Mesothelial cell of epicardium (in vitro differentiated cells): ENCODE measurements at regions not wholly inside any gene's neighbourhood (a gene's known extent, or its start where the extent isn't known, plus 50 kb on each side); places are given as distances from the start of the nearest gene placed in this dataset.

ENCODE experiments used
- DNase-seq, 2 experiments: peaks; one replicate each; pipeline ENCODE4 v3.0.0; 2021; ENCODE audit warnings: low spot score in 2 of 2; ENCODE audit not compliant: unreplicated experiment in 2 of 2
- H3K27ac Mint-ChIP-seq: 2 replicates; pipeline ENCODE4 v1.8.0; 2021; ENCODE audit warnings: mixed read lengths
- H3K27me3 Mint-ChIP-seq: 2 replicates; pipeline ENCODE4 v1.8.0; 2021; ENCODE audit warnings: low read depth, mixed read lengths
- H3K36me3 Mint-ChIP-seq: 2 replicates; pipeline ENCODE4 v1.8.0; 2021; ENCODE audit warnings: mixed read lengths
- H3K4me1 Mint-ChIP-seq: 2 replicates; pipeline ENCODE4 v1.8.0; 2021; ENCODE audit warnings: mixed read lengths
- H3K4me3 Mint-ChIP-seq: 2 replicates; pipeline ENCODE4 v1.8.0; 2021; ENCODE audit warnings: mild to moderate bottlenecking, moderate library complexity, mixed read lengths
- H3K9me3 Mint-ChIP-seq: 2 replicates; pipeline ENCODE4 v1.8.0; 2021; ENCODE audit warnings: mixed read lengths
- TF ChIP-seq, protein P1 (sequence below): fragments of 200-600 bp; sonication (generic); IDR thresholded peaks from one replicate; pipeline ENCODE4 v1.5.0; 2021; ENCODE audit warnings: antibody characterized with exemption; ENCODE audit not compliant: unreplicated experiment

DNA sequence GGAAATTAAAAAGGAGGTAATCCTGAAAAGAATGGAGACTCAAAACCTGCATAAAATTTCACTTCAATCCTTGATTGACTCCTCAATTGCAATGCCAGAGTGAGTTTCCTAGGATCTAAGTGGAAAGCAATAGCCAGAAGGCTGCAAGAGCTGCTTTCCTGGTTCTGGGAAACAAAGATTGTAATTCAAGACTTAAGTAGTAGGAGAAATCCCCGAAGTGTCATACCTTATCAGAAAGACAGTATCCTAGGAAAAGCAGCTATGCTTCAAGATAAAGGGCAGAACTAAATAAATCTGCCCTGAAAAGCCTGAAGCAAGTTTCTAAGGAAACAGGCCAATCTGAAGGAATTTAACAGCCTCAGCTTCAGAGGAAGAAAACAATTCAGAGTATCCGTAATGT, 390.2 kb downstream of the DSC3 start:
- Mint-ChIP-seq H3K4me1 (peaks cover 13% of the 10 kb centered on the region), H3K27me3 (no peaks in the 10 kb centered on the region), H3K36me3 (no peaks in the 10 kb centered on the region), H3K9me3 (peaks cover 6% of the 10 kb centered on the region), H3K27ac (peak overlapping the region; percentile 28), H3K4me3 (no peak overlapping the region)
- TF ChIP-seq, protein P1, sequence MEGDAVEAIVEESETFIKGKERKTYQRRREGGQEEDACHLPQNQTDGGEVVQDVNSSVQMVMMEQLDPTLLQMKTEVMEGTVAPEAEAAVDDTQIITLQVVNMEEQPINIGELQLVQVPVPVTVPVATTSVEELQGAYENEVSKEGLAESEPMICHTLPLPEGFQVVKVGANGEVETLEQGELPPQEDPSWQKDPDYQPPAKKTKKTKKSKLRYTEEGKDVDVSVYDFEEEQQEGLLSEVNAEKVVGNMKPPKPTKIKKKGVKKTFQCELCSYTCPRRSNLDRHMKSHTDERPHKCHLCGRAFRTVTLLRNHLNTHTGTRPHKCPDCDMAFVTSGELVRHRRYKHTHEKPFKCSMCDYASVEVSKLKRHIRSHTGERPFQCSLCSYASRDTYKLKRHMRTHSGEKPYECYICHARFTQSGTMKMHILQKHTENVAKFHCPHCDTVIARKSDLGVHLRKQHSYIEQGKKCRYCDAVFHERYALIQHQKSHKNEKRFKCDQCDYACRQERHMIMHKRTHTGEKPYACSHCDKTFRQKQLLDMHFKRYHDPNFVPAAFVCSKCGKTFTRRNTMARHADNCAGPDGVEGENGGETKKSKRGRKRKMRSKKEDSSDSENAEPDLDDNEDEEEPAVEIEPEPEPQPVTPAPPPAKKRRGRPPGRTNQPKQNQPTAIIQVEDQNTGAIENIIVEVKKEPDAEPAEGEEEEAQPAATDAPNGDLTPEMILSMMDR: no peak
- no peak for DNase-seq

GRCh38 chr18:30650499-30650898, 392.0 kb downstream of the DSC3 start:
- Mint-ChIP-seq H3K9me3 (no peaks in the 10 kb centered on the region), H3K4me3 (no peak overlapping the region), H3K36me3 (no peaks in the 10 kb centered on the region), H3K27me3 (no peaks in the 10 kb centered on the region), H3K27ac (no peak overlapping the region), H3K4me1 (peaks cover 13% of the 10 kb centered on the region)
- no peak for DNase-seq
- TF ChIP-seq, protein P1: no peak

DNA sequence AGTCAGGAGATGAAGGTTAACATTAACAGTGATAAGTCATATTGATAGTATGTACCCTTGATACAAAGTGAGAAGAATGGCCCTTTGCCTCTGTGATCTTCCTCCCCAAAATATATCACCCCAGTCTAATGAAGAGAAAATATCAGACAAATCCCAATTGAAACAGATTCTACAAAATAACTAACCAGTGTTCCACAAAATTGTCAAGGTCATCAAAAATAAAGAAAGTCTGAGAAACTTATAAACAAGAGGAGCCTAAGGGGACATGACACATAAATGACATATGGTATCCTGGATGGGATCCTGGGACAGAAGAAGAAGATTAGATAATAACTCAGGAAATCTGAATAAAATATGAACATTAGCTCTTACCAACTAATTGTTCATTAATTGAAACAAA, 398.4 kb downstream of the DSC3 start:
- H3K36me3 Mint-ChIP-seq: no peaks in the 10 kb centered on the region
- H3K4me1 Mint-ChIP-seq: no peaks in the 10 kb centered on the region
- H3K4me3 Mint-ChIP-seq: no peak overlapping the region
- H3K27me3 Mint-ChIP-seq: no peaks in the 10 kb centered on the region
- DNase-seq: no peak
- H3K9me3 Mint-ChIP-seq: peaks cover 6% of the 10 kb centered on the region
- TF ChIP-seq, protein P1: no peak
- no peak overlapping the region for H3K27ac Mint-ChIP-seq

DNA sequence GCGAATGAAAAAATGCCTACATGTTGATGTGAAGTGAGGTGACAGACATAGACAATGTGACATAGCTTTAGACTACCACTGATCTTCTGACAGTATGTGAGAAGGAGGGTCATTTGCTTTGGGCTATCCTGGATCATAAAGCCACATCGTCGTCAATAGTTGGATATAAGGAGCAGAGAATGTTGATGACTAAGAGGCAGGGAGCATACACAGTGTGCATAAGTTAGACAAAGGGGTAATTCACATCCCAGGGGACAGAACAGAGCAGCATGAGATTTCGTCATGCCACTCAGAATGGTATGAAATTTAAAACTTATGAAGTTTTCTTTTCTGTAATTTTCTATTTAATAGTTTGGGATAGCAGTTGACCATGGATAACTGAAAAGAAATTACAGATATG, 403.2 kb downstream of the DSC3 start:
- no peak for DNase-seq
- Mint-ChIP-seq H3K27ac (no peak overlapping the region), H3K9me3 (peaks cover 15% of the 10 kb centered on the region), H3K36me3 (no peaks in the 10 kb centered on the region), H3K27me3 (no peaks in the 10 kb centered on the region), H3K4me3 (no peak overlapping the region), H3K4me1 (no peaks in the 10 kb centered on the region)
- TF ChIP-seq, protein P1: no peak

DNA sequence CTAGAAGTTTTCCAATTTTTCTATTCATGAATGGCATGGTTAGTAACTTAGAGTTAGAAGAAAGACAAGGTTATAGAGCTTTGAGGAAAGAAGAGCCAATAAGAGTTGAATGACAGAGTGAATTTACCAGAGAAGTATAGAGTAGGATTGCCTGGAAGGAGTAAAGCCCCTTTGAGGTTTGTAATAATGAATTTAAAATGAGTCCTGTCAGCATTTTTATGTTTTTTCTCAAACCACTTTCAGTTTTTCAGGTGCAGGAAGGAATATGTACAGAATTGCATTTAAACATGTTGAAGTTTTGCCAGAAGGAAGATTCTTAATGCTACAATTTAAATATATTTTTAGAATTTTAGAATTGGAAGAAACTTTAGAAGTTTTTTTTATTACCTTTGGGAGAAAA, 408.3 kb downstream of the DSC3 start:
- no peaks in the 10 kb centered on the region for H3K27me3 Mint-ChIP-seq
- TF ChIP-seq, protein P1: no peak
- H3K4me3 Mint-ChIP-seq: no peak overlapping the region

DNA sequence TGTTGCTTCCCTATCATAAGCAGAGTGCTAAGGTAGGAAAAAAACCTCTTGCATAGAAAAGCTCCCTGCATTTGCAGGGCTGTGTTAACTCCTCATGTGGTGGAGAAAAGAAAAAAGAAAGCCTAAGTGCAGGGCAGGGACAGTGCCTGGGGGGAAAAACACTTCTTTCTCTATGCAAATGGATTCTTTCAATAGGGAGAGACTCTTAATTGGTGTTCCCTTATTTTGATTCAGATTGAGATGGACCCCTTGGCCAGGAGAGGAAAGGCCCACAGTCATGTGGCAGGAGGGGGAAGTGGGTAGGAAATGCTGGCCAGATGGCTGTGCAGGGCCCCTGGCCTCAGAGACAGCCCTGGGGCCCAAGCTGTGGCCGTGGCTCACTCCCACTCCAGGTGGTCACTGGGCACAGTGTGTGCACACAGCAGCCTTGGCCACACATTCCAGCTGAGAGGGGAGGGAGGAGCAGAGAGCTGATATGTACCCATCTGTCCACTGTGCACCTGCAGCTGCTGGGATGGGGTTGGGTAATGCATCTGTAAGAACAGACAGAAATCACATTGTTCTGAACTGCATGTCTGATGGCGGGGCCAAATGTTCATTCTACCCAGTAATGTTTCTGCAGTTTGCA, 410.4 kb downstream of the DSC3 start:
- no peaks in the 10 kb centered on the region for H3K27me3 Mint-ChIP-seq
- H3K27ac Mint-ChIP-seq: no peak overlapping the region
- H3K4me1 Mint-ChIP-seq: no peaks in the 10 kb centered on the region
- H3K4me3 Mint-ChIP-seq: no peak overlapping the region
- no peaks in the 10 kb centered on the region for H3K36me3 Mint-ChIP-seq
- peaks cover 19% of the 10 kb centered on the region for H3K9me3 Mint-ChIP-seq
- TF ChIP-seq, protein P1: no peak
- DNase-seq: no peak

More for the DNA sequence above, 408.3 kb downstream of the DSC3 start:
- Mint-ChIP-seq H3K4me1 (no peaks in the 10 kb centered on the region), H3K27ac (no peak overlapping the region), H3K9me3 (peaks cover 19% of the 10 kb centered on the region), H3K36me3 (no peaks in the 10 kb centered on the region)
- DNase-seq: no peak
